Gastroesophageal sphincter (tissue), 4 donors: ENCODE measurements at regions not wholly inside any gene's neighbourhood (a gene's known extent, or its start where the extent isn't known, plus 50 kb on each side); places are given as distances from the start of the nearest gene placed in this dataset.

Experiments used
- ATAC-seq: fragments of 150-250 bp; one replicate; pipeline ENCODE4 v1.9.1; 2016; ENCODE audit warnings: mild to moderate bottlenecking, moderate library complexity
- H3K27ac ChIP-seq, 4 donors: fragments of 200-600 bp; sonication (generic) in 3 of 4; 1 replicate in 3 of 4; 2 replicates in 1 of 4; pipeline ENCODE4 v1.5.1; 2016 to 2019
- H3K27me3 ChIP-seq: fragments of 200-600 bp; sonication (generic); one replicate; pipeline ENCODE4 v1.5.1; 2019
- H3K36me3 ChIP-seq, 2 donors: fragments of 200-600 bp; sonication (generic); one replicate each; pipeline ENCODE4 v1.5.1; 2019; ENCODE audit warnings: control low read depth in 1 of 2
- H3K4me1 ChIP-seq, 3 donors: fragments of 200-600 bp; sonication (generic); 1 replicate in 2 of 3; 2 replicates in 1 of 3; pipeline ENCODE4 v1.5.1; 2016 to 2019; ENCODE audit warnings: control low read depth in 2 of 3
- H3K4me3 ChIP-seq, 2 donors: fragments of 200-600 bp; sonication (generic); one replicate each; pipeline ENCODE4 v1.5.1; 2019; ENCODE audit warnings: mild to moderate bottlenecking in 1 of 2, moderate library complexity in 1 of 2
- H3K9me3 ChIP-seq, 3 donors: fragments of 200-600 bp; sonication (generic); one replicate each; pipeline ENCODE4 v1.5.1; 2017 to 2019; ENCODE audit warnings: control low read depth in 2 of 3
- EP300 ChIP-seq: sonication (generic); formaldehyde crosslinking; IDR thresholded peaks from one replicate; pipeline ENCODE4 v1.6.1; 2017; ENCODE audit warnings: antibody characterized with exemption, mild to moderate bottlenecking
- POLR2A ChIP-seq, 2 donors: fragments of 450-650 bp; IDR thresholded peaks; one replicate each; pipeline ENCODE4 v1.6.1; 2017; ENCODE audit warnings: antibody characterized with exemption in 2 of 2, mild to moderate bottlenecking in 2 of 2, moderate library complexity in 1 of 2
- POLR2AphosphoS5 ChIP-seq: sonication (generic); formaldehyde crosslinking; IDR thresholded peaks from one replicate; pipeline ENCODE4 v1.6.1; 2017; ENCODE audit warnings: antibody characterized with exemption
- WGBS, 2 donors: methylation state at CpG; one replicate each; pipeline ENCODE4 v1.1.5; 2018; ENCODE audit warnings: low coverage in 1 of 2; 5-methylcytosine and 5-hydroxymethylcytosine counted together
- TF ChIP-seq, protein P1 (sequence below), 4 experiments: fragments of 200-600 bp in 2 of 4; fragments of 450-650 bp in 2 of 4; sonication (generic) in 1 of 4; IDR thresholded peaks; one replicate each; pipeline ENCODE4 v1.5.1; 2017 to 2019; ENCODE audit warnings: antibody characterized with exemption in 4 of 4, mild to moderate bottlenecking in 2 of 4, moderate library complexity in 2 of 4

DNA sequence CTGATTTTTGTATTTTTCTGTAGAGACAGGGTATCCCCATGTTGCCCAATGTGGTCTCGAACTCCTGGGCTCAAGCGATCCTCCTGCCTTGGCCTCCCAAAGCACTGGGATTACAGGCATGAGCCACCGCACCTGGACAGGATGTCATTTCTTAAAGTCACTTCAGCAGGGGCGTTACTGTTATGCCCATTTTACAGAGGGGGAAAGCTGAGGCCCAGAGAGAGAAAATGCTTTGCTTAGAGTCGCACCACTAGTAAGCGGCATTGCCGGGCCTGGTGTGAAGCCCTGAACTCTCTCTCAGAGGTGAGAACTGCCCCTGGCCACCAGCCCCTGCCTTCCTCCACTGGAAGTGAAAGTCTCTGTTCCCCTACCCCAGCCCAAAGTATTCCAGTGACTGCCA, 207.0 kb downstream of the PHETA1 start:
- Histone ChIP-seq H3K27ac (no peak overlapping the region), H3K4me1 (no peaks in the 10 kb centered on the region), H3K36me3 (no peaks in the 10 kb centered on the region), H3K9me3 (no peaks in the 10 kb centered on the region), H3K4me3 (no peak overlapping the region), H3K27me3 (peaks cover 55% of the 10 kb centered on the region)
- ATAC-seq: no peak
- WGBS, 2 donors: 96% methylated on average over 5 of the region's 7 CpGs; no CpG with 5 or more reads in 1 of the 2 donors
- TF ChIP-seq, protein P1, sequence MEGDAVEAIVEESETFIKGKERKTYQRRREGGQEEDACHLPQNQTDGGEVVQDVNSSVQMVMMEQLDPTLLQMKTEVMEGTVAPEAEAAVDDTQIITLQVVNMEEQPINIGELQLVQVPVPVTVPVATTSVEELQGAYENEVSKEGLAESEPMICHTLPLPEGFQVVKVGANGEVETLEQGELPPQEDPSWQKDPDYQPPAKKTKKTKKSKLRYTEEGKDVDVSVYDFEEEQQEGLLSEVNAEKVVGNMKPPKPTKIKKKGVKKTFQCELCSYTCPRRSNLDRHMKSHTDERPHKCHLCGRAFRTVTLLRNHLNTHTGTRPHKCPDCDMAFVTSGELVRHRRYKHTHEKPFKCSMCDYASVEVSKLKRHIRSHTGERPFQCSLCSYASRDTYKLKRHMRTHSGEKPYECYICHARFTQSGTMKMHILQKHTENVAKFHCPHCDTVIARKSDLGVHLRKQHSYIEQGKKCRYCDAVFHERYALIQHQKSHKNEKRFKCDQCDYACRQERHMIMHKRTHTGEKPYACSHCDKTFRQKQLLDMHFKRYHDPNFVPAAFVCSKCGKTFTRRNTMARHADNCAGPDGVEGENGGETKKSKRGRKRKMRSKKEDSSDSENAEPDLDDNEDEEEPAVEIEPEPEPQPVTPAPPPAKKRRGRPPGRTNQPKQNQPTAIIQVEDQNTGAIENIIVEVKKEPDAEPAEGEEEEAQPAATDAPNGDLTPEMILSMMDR (IDR thresholded peaks at IDR 0.05): no peak
- TF ChIP-seq EP300: no peak
- TF ChIP-seq POLR2A (IDR thresholded peaks at IDR 0.05): no peak
- no peak for TF ChIP-seq POLR2AphosphoS5

DNA sequence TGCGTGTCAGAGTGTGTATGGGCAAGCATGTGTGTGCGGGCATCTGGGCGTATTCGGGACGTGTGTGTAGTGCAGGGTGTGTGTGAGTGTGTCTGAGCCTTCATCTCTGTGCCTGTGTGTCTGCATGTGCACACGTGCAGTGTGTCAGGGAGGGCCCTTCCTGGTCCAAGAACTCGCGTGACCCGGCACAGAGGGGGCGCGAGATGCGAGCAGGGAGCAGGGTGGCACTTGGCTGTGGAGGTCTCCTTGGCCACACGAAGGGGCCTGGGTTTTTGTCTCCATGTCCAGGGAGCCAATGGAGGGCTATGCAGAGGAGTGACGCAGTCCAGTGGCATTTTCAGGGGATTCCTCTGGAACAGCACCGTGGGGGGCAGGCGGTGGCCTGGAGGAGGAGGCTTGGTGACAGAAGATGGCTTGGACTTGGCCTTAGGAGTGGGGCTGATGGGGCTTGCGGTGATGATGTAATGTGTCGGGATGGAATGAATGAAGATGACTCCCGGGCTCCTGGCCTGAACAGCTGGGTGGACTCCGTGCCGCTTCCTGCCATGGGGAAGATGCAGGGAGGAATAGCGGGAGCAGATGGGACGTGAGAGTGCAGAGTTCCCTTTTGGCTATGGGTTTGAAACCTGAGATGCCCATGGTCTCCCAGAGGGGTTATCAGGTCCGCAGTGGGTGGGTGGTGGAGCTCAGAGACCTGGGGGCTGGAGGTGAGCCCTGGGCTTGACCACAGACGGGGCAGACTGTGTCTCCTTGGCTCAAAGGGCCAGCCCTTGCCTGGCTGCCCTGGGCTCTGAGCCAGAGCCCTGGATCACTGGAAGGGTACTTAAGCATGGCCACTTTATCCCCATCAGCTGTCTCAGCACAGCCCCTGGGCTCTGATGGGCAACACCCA, 208.3 kb downstream of the PHETA1 start:
- ATAC-seq: no peak
- Histone ChIP-seq H3K4me1 (no peaks in the 10 kb centered on the region), H3K27me3 (peaks cover 63% of the 10 kb centered on the region), H3K9me3 (no peaks in the 10 kb centered on the region), H3K4me3 (no peak overlapping the region), H3K27ac (no peak overlapping the region), H3K36me3 (no peaks in the 10 kb centered on the region)
- WGBS, 2 donors: 61 to 100% methylated on average over 1 to 16 of the region's 25 CpGs
- TF ChIP-seq EP300 (no peak), POLR2A (IDR thresholded peaks at IDR 0.05) (no peak), POLR2AphosphoS5 (no peak)
- TF ChIP-seq, protein P1 (IDR thresholded peaks at IDR 0.05): no peak

DNA sequence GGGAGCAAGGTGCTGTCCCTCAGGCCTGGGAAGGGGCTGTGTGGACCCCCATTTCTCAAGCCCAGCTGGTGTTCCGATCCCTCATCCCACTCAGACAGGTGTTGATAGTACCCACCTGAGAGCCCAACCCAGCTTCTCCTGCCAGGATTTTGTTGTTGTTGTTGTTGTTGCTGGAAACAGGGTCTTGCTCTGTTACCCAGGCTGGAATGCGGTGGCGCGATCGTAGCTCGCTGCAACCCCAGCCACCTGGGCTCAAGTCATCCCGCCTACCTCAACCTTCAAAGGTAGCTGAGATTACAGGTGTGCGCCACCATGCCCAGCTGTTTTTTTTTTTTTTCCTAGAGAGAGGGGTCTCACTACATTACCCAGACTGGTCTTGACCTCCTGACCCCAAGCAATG, 209.9 kb downstream of the PHETA1 start:
- H3K27ac ChIP-seq: no peak overlapping the region
- TF ChIP-seq, protein P1 (IDR thresholded peaks at IDR 0.05): no peak
- TF ChIP-seq EP300 (no peak), POLR2AphosphoS5 (no peak), POLR2A (IDR thresholded peaks at IDR 0.05) (no peak)
- WGBS, 2 donors: 89 to 100% methylated on average over 1 to 4 of the region's 8 CpGs

DNA sequence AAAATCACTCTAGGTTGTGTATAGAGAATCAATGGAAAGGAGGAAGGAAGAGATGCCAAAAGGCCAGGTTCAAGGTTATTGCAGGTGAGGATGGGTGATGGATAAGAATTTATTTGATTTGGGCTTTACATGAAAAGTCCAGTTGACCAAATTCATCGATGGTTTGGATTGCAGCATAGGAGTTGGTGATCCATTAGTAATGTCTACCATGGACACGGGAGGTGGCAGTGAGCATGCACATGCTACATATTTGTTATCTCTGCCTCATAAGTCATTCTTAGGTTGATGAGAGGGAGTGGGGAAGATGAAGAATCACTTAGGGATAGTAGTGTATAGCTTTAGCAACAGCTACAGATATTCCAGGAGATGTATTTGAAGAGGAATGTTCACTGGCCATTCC, 211.4 kb downstream of the PHETA1 start:
- WGBS, 2 donors: 82 to 83% methylated on average over 2 of the region's 2 CpGs
- no peaks in the 10 kb centered on the region for H3K4me1 ChIP-seq
- no peak for ATAC-seq

More for the DNA sequence above, 209.9 kb downstream of the PHETA1 start:
- ATAC-seq: no peak
- H3K4me1 ChIP-seq: no peaks in the 10 kb centered on the region
- no peaks in the 10 kb centered on the region for H3K36me3 ChIP-seq
- H3K4me3 ChIP-seq: no peak overlapping the region
- peaks cover 72% of the 10 kb centered on the region for H3K27me3 ChIP-seq
- no peaks in the 10 kb centered on the region for H3K9me3 ChIP-seq

More for the DNA sequence above, 211.4 kb downstream of the PHETA1 start:
- H3K36me3 ChIP-seq: no peaks in the 10 kb centered on the region
- TF ChIP-seq EP300: no peak
- no peak for TF ChIP-seq POLR2A (IDR thresholded peaks at IDR 0.05)
- TF ChIP-seq, protein P1 (IDR thresholded peaks at IDR 0.05): no peak
- TF ChIP-seq POLR2AphosphoS5: no peak
- no peaks in the 10 kb centered on the region for H3K9me3 ChIP-seq
- no peak overlapping the region for H3K27ac ChIP-seq
- H3K27me3 ChIP-seq: peaks cover 77% of the 10 kb centered on the region
- no peak overlapping the region for H3K4me3 ChIP-seq
